Pulmonary artery endothelial cell (primary cell): ENCODE measurements at regions not wholly inside any gene's neighbourhood (a gene's known extent, or its start where the extent isn't known, plus 50 kb on each side); places are given as distances from the start of the nearest gene placed in this dataset.
"Not testable (repeated sequence)": the region's sequence is repeated elsewhere in the genome, so short reads cannot be mapped to it uniquely, and the experiment has no call there.

Source experiments
- DNase-seq: peaks from one replicate; pipeline ENCODE4 v3.0.0-alpha.2; 2011; ENCODE audit warnings: low read depth, low spot score

- peak; percentile 37 for DNase-seq
Measured at GRCh38 chr6:112931832-112932231, 584.7 kb downstream of the RFPL4B start.

GRCh38 chr6:112933947-112934346 is 586.8 kb downstream of the RFPL4B start:
- DNase-seq = no peak

- no peak for DNase-seq
Measured at GRCh38 chr6:112934433-112935327, 587.5 kb downstream of the RFPL4B start.

- no peak for DNase-seq
Measured at GRCh38 chr6:112935402-112936078, 588.4 kb downstream of the RFPL4B start.

GRCh38 chr6:112936079-112936472 is 588.9 kb downstream of the RFPL4B start:
- no peak for DNase-seq

GRCh38 chr6:112936504-112936903 is 589.4 kb downstream of the RFPL4B start:
- no peak for DNase-seq

- DNase-seq = not testable (repeated sequence)
Measured at GRCh38 chr6:112937690-112938089, 590.6 kb downstream of the RFPL4B start.

GRCh38 chr6:112938650-112939049 is 591.5 kb downstream of the RFPL4B start:
- DNase-seq = no peak

- DNase-seq = peak; percentile 15
Measured at GRCh38 chr6:112939563-112939962, 592.4 kb downstream of the RFPL4B start.

- DNase-seq = no peak
Measured at GRCh38 chr6:112941613-112942012, 594.5 kb downstream of the RFPL4B start.

- DNase-seq = no peak
Measured at GRCh38 chr6:112946051-112946450, 598.9 kb downstream of the RFPL4B start.

- DNase-seq = no peak
Measured at GRCh38 chr6:112947507-112947906, 600.4 kb downstream of the RFPL4B start.

GRCh38 chr6:112951829-112952228 is 604.7 kb downstream of the RFPL4B start:
- DNase-seq = peak; percentile 30

GRCh38 chr6:112955743-112956142 is 608.6 kb downstream of the RFPL4B start:
- not testable (repeated sequence) for DNase-seq

- DNase-seq = no peak
Measured at GRCh38 chr6:112956696-112957535, 609.8 kb downstream of the RFPL4B start.

- DNase-seq = no peak
Measured at GRCh38 chr6:112957536-112957916, 610.4 kb downstream of the RFPL4B start.

- not testable (repeated sequence) for DNase-seq
Measured at GRCh38 chr6:112960130-112960529, 613.0 kb downstream of the RFPL4B start.

- DNase-seq = no peak
Measured at GRCh38 chr6:112967974-112968373, 620.8 kb downstream of the RFPL4B start.

GRCh38 chr6:112971651-112972050 is 624.5 kb downstream of the RFPL4B start:
- DNase-seq = no peak

- not testable (repeated sequence) for DNase-seq
Measured at GRCh38 chr6:112974931-112975330, 627.8 kb downstream of the RFPL4B start.

GRCh38 chr6:112976579-112976978 is 629.4 kb downstream of the RFPL4B start:
- DNase-seq = not testable (repeated sequence)

GRCh38 chr6:112979830-112980229 is 632.7 kb downstream of the RFPL4B start:
- DNase-seq = peak; percentile 39
